COLO829 (cell line): ENCODE measurements at regions not wholly inside any gene's neighbourhood (a gene's known extent, or its start where the extent isn't known, plus 50 kb on each side); places are given as distances from the start of the nearest gene placed in this dataset.
"Not testable (repeated sequence)": the region's sequence is repeated elsewhere in the genome, so short reads cannot be mapped to it uniquely, and the experiment has no call there.

ENCODE experiments used
- DNase-seq: peaks from one replicate; pipeline ENCODE4 v3.0.0; 2012; ENCODE audit warnings: low spot score

DNA sequence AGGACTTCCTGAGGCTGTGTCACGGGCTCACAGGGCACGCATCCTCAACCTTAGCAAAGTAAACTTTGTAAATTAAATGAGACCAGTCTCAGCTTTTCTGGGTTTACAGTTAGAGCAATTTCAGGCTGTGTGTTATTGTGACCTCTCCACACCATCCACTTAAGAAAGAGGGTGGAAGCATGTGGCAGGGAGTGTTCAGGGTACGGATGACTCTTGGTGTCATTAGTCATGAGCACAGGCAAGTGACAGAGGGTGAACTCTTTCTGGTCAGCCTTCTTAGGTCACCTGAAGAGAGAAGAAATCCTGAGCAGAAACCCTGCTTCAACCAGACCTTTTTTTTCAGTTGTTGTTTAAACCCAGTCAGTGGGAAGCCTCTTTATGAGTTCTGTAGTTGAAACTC lies 207.9 kb downstream of the ICOS start:
- DNase-seq, result no peak

GRCh38 chr2:204145263-204145751 lies 208.7 kb downstream of the ICOS start:
- DNase-seq, result peak; percentile 39

DNA sequence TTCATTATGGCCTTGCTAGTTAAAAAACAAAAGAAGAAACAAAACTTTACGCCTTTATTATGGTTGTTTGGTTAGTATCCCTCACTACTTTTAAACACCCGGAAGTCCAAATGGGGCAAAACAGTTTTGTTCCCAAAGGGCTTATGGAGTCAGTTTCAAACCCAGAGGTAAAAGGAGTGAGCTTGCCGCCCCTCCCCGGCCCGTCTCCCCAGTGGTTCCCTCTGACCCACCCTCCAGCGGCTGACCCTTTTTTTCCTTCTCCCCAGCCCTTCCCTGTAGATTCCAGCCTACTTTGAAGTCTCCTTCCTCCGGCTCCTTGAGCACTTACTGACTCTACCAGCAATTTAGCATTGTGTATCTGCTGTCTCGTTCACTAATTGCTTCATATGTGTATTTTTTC lies 209.2 kb downstream of the ICOS start:
- no peak for DNase-seq

- DNase-seq, result not testable (repeated sequence)
These were observed 210.5 kb downstream of the ICOS start for GRCh38 chr2:204147040-204147439.

DNA sequence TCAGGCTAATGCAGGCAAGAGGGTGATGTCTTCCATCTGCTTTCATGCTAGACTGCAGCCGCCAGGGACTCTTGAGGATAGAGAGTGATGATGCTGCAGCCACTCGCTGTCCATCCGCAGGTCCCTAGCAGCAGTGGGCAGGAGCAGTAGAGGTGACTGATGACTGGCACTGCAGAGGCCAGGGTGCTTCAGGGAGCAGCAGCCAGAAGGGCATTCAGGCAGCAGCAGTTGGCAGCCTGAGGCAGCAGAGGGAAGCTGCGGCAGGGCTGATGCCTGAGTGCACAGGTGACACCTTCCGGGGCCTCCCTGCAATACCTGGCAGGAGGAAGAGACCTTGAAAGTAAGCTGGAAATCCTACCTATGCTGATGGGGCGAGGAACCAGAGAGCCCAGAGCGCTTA lies 214.2 kb downstream of the ICOS start:
- DNase-seq, result no peak

GRCh38 chr2:204152616-204153015 lies 216.1 kb downstream of the ICOS start:
- DNase-seq, result no peak

- no peak for DNase-seq
These were observed 218.3 kb downstream of the ICOS start for GRCh38 chr2:204154863-204155262.

DNA sequence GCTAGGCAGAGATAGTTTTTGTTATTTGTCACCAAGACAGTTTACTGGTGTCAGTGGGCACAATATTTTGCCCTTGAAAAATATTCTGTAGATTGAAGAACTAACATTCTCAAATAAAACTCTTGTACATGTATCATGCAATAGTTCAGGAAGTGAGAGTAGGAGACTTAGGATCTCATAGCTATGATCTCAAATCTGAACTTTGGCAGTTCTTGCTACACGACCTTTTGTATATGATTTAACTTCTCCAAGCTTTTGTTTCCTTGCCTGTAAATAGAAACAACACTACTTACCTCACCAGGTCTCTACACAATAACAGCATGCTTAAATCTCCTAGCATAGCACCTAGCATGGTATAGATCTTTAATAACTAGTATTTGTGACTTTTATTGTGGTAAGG lies 219.9 kb downstream of the ICOS start:
- DNase-seq, result no peak

DNA sequence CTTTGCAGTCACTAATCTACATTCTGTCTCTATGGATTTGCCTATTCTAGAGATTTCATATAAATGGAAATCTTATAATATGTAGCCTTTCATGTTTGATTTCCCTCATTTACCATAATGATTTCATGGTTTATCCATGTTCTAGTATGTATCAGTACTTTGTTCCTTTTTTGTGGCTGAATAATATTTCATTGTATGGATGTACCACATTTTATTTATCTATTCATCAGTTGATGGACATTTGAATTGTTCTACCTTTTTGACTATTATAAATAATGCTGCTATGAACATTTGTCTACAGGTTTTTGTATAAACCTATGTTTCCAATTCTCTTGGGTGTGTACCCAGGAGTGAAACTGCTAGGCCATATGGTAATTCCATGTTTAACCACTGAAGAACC lies 221.1 kb downstream of the ICOS start:
- no peak for DNase-seq

GRCh38 chr2:204159526-204159925 lies 223.0 kb downstream of the ICOS start:
- no peak for DNase-seq

- DNase-seq, result no peak
These were observed 224.4 kb downstream of the ICOS start for GRCh38 chr2:204160989-204161388.

DNA sequence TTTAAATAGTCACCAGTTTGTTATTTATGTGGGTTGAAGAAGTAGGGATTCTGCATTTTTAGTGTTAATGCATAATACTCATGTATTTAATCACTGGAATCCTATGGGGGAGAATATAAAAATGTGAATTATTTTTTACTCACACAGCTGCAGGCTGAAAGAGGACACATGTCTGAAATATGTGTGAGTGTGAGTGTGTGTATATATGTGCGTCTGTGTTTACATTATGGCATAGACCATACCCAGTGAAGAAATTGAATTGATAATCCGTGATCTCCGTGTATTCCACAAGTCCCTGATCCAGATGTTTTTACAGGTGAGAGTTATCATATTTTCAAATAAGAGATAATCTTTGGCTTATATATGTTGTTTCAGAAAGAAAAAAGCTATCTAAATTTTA lies 225.3 kb downstream of the ICOS start:
- DNase-seq, result no peak

DNA sequence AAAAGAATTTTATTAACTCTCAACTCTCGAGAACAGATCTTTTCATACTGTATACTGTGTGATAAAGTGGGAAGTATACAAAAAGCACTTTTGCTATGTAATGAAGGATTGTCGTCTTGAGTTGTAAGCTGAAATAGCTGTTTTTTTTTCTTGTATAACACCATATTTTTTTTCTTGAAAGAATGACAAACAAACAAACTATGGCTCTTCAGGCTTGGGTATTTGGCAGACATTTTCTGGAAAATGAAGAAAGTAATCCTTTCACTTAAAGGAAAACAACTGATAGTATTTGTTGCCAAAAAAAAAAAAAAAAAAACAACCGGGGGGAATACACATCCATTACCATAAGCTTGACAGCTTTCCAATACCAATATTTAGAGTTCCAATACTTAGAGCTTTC lies 230.4 kb downstream of the ICOS start:
- DNase-seq, result no peak

DNA sequence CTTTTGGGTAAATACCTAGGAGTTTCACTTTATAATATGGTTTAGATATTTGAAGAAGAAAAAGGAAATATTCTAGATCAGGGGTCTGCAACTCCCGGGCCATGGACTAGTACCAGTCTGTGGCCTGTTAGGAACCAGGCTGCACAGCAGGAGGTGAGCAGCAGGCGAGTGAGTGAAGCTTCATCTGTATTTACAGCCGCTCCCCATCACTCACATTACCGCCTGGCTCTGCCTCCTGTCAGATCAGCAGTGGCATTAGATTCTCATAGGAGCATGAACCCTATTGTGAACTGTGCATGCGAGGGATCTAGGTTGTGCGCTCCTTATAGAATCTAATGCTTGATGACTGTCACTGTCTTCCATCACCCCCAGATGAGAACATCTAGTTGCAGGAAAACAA lies 231.1 kb downstream of the ICOS start:
- not testable (repeated sequence) for DNase-seq

DNA sequence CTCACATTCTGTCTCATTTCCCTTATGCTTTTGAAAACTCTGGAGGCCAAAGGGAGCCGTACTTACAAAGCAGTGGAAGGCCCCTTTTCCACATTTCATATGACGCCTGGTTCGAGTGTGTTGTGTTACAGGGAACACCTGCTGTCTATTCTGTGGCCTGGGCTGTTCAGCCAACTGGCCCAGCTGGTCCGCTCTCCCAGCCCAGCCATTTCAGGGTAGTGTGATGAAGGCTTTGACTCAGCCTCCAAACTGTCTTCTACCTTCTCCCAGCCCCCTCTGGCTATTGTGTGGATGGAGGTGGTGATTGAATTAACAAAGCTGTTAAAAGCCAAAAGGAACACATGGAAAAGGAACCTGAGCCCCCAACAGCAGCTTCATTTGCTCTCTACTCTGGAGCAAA lies 233.8 kb downstream of the ICOS start:
- DNase-seq, result no peak

GRCh38 chr2:204171432-204172144 lies 235.0 kb downstream of the ICOS start:
- DNase-seq, result no peak

DNA sequence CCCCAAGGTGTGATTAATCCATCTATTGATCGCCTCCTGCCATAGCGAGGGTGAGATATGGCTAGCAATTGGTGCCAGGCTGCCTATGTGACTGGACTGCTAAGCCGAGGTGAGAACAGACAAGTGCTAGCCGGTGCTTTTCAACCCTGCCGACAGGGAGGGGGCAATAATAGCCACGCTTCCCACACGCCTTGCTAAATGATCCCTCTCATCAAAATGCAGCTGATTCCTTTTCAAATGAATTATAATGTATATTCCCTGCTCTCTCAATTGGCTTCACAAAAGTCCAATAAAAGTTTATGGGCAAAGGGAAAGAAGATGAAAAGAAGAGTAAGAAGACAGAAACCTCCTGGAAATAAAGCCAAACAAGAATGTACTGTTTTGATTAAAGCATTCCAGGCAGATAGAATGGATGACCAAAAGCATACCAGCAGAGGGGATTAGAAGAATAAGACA lies 235.6 kb downstream of the ICOS start:
- no peak for DNase-seq

DNA sequence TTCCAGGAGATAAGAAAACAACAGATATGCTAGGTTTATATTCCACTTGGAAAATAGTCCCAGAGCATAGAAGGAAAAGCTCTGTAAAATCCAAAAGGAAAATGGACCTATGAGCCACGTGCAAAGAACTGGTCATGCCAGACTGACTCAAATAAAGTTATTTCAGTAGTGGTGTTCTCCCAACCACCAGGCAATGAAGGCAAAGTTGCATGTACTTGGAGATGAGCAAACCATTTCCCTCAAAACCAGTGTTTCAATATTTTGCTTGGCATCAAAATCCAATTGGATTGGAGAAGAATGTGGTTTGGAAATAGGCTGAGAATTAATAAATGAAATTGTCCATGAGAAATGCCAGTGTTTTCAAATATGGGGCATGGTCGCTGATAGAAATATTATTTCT lies 237.5 kb downstream of the ICOS start:
- no peak for DNase-seq

GRCh38 chr2:204175552-204176271 lies 239.1 kb downstream of the ICOS start:
- DNase-seq, result no peak

GRCh38 chr2:204176306-204176705 lies 239.7 kb downstream of the ICOS start:
- DNase-seq, result no peak

- DNase-seq, result no peak
These were observed 240.9 kb downstream of the ICOS start for GRCh38 chr2:204177251-204177976.

- peak; percentile 28 for DNase-seq
These were observed 241.5 kb downstream of the ICOS start for GRCh38 chr2:204177977-204178522.

DNA sequence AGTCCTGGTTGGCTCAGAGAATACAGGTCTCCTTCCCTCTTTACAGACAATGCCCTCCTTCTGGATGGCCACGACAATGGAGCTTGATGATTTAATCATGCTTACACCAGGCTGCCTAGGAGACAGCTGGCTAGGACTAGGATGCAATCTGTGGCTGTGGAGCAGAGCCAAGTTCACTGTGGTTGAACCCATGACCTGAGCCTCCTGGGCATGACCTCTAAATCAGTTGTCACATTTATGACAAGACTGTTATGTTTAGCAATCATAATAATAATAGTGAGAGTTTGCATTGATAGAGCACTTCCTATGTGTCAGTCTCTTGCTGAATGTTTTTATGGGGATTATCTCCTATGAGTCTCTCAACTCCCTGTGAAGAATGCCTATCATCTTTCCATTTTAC lies 244.1 kb downstream of the ICOS start:
- no peak for DNase-seq
